ACC112 (cell line): ENCODE measurements at regions not wholly inside any gene's neighbourhood (a gene's known extent, or its start where the extent isn't known, plus 50 kb on each side); places are given as distances from the start of the nearest gene placed in this dataset.

Experiments
- H2AFZ ChIP-seq: fragments of 200-600 bp; sonication (generic); one replicate; pipeline ENCODE4 v1.6.0; 2017; ENCODE audit warnings: antibody characterized with exemption, low read length; ENCODE audit not compliant: unreplicated experiment
- H3K27ac ChIP-seq: fragments of 200-600 bp; sonication (generic); 2 replicates; pipeline ENCODE4 v1.5.1; 2014; ENCODE audit warnings: low read depth, mild to moderate bottlenecking, antibody characterized with exemption, low read length, moderate library complexity
- H3K27me3 ChIP-seq: fragments of 200-600 bp; sonication (generic); 2 replicates; pipeline ENCODE4 v1.6.1; 2014; ENCODE audit warnings: mild to moderate bottlenecking, antibody characterized with exemption, low read length, moderate library complexity, mixed read lengths; ENCODE audit not compliant: insufficient read depth
- H3K36me3 ChIP-seq: fragments of 200-600 bp; sonication (generic); 2 replicates; pipeline ENCODE4 v1.6.1; 2016; ENCODE audit warnings: mild to moderate bottlenecking, antibody characterized with exemption, low read length, moderate library complexity, mixed read lengths; ENCODE audit not compliant: insufficient read depth
- H3K4me1 ChIP-seq: fragments of 200-600 bp; sonication (generic); one replicate; pipeline ENCODE4 v1.6.1; 2016; ENCODE audit warnings: low read length, mixed read lengths; ENCODE audit not compliant: insufficient read depth, unreplicated experiment, control insufficient read depth
- H3K4me3 ChIP-seq: fragments of 200-600 bp; sonication (generic); 2 replicates; pipeline ENCODE4 v1.5.1; 2014; ENCODE audit warnings: mild to moderate bottlenecking, low read depth, low read length
- H3K79me2 ChIP-seq: fragments of 200-600 bp; sonication (generic); one replicate; pipeline ENCODE4 v1.6.0; 2016; ENCODE audit warnings: low read length; ENCODE audit not compliant: control insufficient read depth, unreplicated experiment, insufficient read depth

- no peaks in the 10 kb centered on the region for H3K4me1 ChIP-seq
- H3K27ac ChIP-seq: no peak overlapping the region
- H3K4me3 ChIP-seq: no peak overlapping the region
- H3K79me2 ChIP-seq: no peaks in the 10 kb centered on the region
- H3K36me3 ChIP-seq: no peaks in the 10 kb centered on the region
- H3K27me3 ChIP-seq: peaks cover 3% of the 10 kb centered on the region
- no peak overlapping the region for H2AFZ ChIP-seq
Measured at GRCh38 chr3:82308755-82309154, 547.3 kb upstream of the GBE1 start.

DNA sequence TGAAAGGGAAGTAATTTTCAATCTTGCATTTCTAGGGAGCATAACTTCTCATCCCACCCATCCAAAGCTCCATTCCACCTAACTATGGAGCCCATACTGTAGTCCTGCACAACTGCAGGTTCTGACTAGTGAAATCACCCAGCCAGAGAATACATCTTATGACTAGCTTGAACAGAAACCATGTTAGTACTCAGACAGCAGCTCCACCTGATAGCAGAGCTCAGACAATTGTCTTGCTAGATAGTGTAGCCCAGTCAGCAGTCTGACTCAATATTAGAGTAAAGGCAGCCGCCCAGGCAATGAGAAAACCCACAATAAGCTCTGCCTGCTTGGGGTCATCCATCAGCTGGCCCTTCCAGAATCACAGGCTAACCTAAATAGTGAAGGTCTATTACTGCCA, 544.7 kb upstream of the GBE1 start:
- Histone ChIP-seq H3K27me3 (peaks cover 3% of the 10 kb centered on the region), H2AFZ (no peak overlapping the region), H3K36me3 (no peaks in the 10 kb centered on the region), H3K4me1 (no peaks in the 10 kb centered on the region), H3K4me3 (no peak overlapping the region), H3K27ac (no peak overlapping the region), H3K79me2 (no peaks in the 10 kb centered on the region)

DNA sequence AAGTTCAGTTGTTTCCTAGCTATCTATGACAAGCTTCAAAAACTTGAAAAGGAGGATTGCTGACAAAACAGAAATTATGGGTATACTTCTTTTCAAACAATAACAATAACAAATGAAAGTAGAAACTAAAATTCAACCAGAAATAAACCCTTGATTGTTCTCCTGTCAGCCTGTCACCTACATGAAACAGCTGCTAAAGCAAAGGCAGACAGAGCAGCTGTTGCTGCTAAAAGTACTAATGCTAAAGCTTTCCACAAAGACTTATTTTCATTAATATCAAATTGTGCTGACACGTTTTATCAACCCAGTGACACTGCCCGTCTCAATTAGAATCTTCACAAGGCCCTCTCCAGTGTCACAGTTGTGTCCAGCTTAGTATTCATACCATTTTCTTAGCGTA, 533.2 kb upstream of the GBE1 start:
- no peak overlapping the region for H3K27ac ChIP-seq
- no peaks in the 10 kb centered on the region for H3K36me3 ChIP-seq
- no peak overlapping the region for H2AFZ ChIP-seq
- H3K27me3 ChIP-seq: no peaks in the 10 kb centered on the region
- no peaks in the 10 kb centered on the region for H3K4me1 ChIP-seq
- H3K79me2 ChIP-seq: no peaks in the 10 kb centered on the region
- H3K4me3 ChIP-seq: no peak overlapping the region

DNA sequence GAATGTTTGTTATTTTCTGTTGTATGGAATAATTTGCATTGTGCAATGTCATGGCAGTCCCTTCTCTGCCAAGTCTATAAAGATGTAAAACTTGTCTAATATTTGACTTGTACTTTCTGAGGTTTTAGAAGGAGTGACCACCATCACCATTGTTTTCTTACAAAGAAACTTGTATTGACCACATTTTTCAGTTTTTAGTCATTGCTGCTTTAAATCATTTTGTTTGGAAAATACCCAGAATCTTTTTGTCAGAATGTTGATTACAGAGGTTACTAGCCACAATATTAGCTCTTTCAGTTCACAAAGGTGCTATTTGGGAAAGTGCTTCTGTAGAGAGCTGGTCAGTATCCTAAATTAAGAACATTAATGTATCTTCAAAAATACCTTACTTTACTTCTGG, 532.4 kb upstream of the GBE1 start:
- no peaks in the 10 kb centered on the region for H3K4me1 ChIP-seq
- H3K27me3 ChIP-seq: no peaks in the 10 kb centered on the region
- H2AFZ ChIP-seq: no peak overlapping the region
- H3K27ac ChIP-seq: no peak overlapping the region
- H3K79me2 ChIP-seq: no peaks in the 10 kb centered on the region
- no peaks in the 10 kb centered on the region for H3K36me3 ChIP-seq
- H3K4me3 ChIP-seq: no peak overlapping the region

DNA sequence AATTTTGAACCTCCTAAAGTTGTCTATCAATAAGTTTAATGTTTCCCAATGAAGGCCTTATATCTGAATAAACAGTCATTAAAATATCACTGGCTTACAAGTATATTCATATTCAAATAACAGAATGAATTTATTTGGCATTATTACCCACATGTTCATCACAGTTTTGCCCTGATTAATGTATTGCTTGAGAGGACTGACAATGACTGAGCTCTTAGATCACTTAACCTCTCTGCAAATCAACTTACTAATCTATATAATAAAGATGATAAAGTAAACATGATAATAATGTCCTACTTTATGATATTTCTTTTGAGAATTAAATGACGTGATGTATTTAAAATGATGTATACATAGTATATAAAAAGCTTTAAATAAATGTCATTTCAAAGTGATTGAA, 532.0 kb upstream of the GBE1 start:
- no peak overlapping the region for H3K27ac ChIP-seq
- H3K27me3 ChIP-seq: no peaks in the 10 kb centered on the region

GRCh38 chr3:82287562-82287961, 526.1 kb upstream of the GBE1 start:
- no peaks in the 10 kb centered on the region for H3K79me2 ChIP-seq
- no peaks in the 10 kb centered on the region for H3K36me3 ChIP-seq
- no peak overlapping the region for H3K4me3 ChIP-seq
- H3K4me1 ChIP-seq: no peaks in the 10 kb centered on the region
- no peak overlapping the region for H3K27ac ChIP-seq
- no peak overlapping the region for H2AFZ ChIP-seq
- H3K27me3 ChIP-seq: no peaks in the 10 kb centered on the region

More for the DNA sequence above, 532.0 kb upstream of the GBE1 start:
- H3K4me3 ChIP-seq: no peak overlapping the region
- H3K36me3 ChIP-seq: no peaks in the 10 kb centered on the region
- H3K79me2 ChIP-seq: no peaks in the 10 kb centered on the region
- no peaks in the 10 kb centered on the region for H3K4me1 ChIP-seq
- no peak overlapping the region for H2AFZ ChIP-seq

GRCh38 chr3:82281205-82281604, 519.8 kb upstream of the GBE1 start:
- no peak overlapping the region for H3K27ac ChIP-seq
- H3K36me3 ChIP-seq: no peaks in the 10 kb centered on the region
- H3K4me3 ChIP-seq: no peak overlapping the region
- no peaks in the 10 kb centered on the region for H3K27me3 ChIP-seq
- H2AFZ ChIP-seq: no peak overlapping the region
- H3K4me1 ChIP-seq: no peaks in the 10 kb centered on the region
- H3K79me2 ChIP-seq: no peaks in the 10 kb centered on the region

GRCh38 chr3:82276992-82277391, 515.5 kb upstream of the GBE1 start:
- Histone ChIP-seq H3K27me3 (no peaks in the 10 kb centered on the region), H2AFZ (no peak overlapping the region)

DNA sequence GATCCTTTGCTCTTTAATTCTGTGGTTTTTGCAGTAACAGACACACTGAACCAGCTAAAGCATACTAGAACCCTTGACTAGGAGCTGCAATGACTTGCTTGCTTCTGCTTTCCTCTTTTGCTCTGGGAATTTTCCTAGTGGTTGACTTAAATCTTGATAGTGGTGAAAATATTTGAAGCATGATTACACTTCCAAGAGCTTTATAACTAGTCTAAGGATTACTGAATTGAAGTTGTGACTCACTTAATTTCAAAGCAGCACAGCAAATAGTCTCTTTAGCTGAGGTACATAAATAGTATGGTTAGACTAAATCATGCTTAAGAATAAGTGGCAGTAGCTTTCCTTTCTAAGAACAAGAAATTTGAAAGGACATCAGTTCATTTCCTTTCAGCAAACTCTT, 513.5 kb upstream of the GBE1 start:
- Histone ChIP-seq H3K27ac (no peak overlapping the region), H3K4me3 (no peak overlapping the region), H3K36me3 (no peaks in the 10 kb centered on the region), H3K79me2 (no peaks in the 10 kb centered on the region), H3K4me1 (no peaks in the 10 kb centered on the region), H2AFZ (no peak overlapping the region), H3K27me3 (no peaks in the 10 kb centered on the region)

More at GRCh38 chr3:82276992-82277391, 515.5 kb upstream of the GBE1 start:
- no peaks in the 10 kb centered on the region for H3K36me3 ChIP-seq
- H3K4me1 ChIP-seq: no peaks in the 10 kb centered on the region
- H3K27ac ChIP-seq: no peak overlapping the region
- H3K79me2 ChIP-seq: no peaks in the 10 kb centered on the region
- H3K4me3 ChIP-seq: no peak overlapping the region

- Histone ChIP-seq H3K27ac (no peak overlapping the region), H3K36me3 (no peaks in the 10 kb centered on the region)
Measured at GRCh38 chr3:82265747-82266146, 504.3 kb upstream of the GBE1 start.

GRCh38 chr3:82262193-82262592, 500.7 kb upstream of the GBE1 start:
- H3K4me3 ChIP-seq: no peak overlapping the region
- H3K36me3 ChIP-seq: no peaks in the 10 kb centered on the region
- no peak overlapping the region for H2AFZ ChIP-seq
- H3K79me2 ChIP-seq: no peaks in the 10 kb centered on the region
- no peaks in the 10 kb centered on the region for H3K27me3 ChIP-seq
- no peaks in the 10 kb centered on the region for H3K4me1 ChIP-seq
- no peak overlapping the region for H3K27ac ChIP-seq

More at GRCh38 chr3:82265747-82266146, 504.3 kb upstream of the GBE1 start:
- Histone ChIP-seq H3K4me3 (no peak overlapping the region), H2AFZ (no peak overlapping the region), H3K27me3 (no peaks in the 10 kb centered on the region), H3K4me1 (no peaks in the 10 kb centered on the region), H3K79me2 (no peaks in the 10 kb centered on the region)
